Muscle of leg (tissue), 3 donors: ENCODE measurements at regions not wholly inside any gene's neighbourhood (a gene's known extent, or its start where the extent isn't known, plus 50 kb on each side); places are given as distances from the start of the nearest gene placed in this dataset.
A peak's percentile ranks its signal among the peaks of the same experiment; 100 is the strongest.

ENCODE experiments used
- DNase-seq: peaks from one replicate; pipeline ENCODE4 v3.0.0; 2013
- H3K27ac ChIP-seq: one replicate; pipeline ENCODE4 v1.5.1; 2013; ENCODE audit warnings: mild to moderate bottlenecking, low read length, control low read depth
- H3K27me3 ChIP-seq: one replicate; pipeline ENCODE4 v1.6.1; 2013; ENCODE audit warnings: low read length; ENCODE audit not compliant: control insufficient read depth, insufficient read depth
- H3K36me3 ChIP-seq: one replicate; pipeline ENCODE4 v1.6.1; 2013; ENCODE audit warnings: low read length; ENCODE audit not compliant: control insufficient read depth, insufficient read depth
- H3K4me1 ChIP-seq: one replicate; pipeline ENCODE4 v1.6.1; 2013; ENCODE audit warnings: low read length; ENCODE audit not compliant: control insufficient read depth, insufficient read depth
- H3K4me3 ChIP-seq: one replicate; pipeline ENCODE4 v1.5.1; 2013; ENCODE audit warnings: low read length, control low read depth
- H3K9me3 ChIP-seq: replicated peaks from 2 replicates; pipeline ENCODE4 v1.6.1; 2013; ENCODE audit warnings: low read depth, low read length; ENCODE audit not compliant: control insufficient read depth
- WGBS: methylation state at CpG from one replicate; pipeline ENCODE4 v1.1.5; 2013; ENCODE audit warnings: missing lambda C conversion rate; ENCODE audit not compliant: insufficient coverage; 5-methylcytosine and 5-hydroxymethylcytosine counted together

- no peaks in the 10 kb centered on the region for H3K4me1 ChIP-seq
- H3K27me3 ChIP-seq: no peaks in the 10 kb centered on the region
- DNase-seq: no peak
- no CpG with 5 or more reads among the region's 1 CpG for WGBS
- H3K27ac ChIP-seq: no peak overlapping the region
- H3K36me3 ChIP-seq: no peaks in the 10 kb centered on the region
- peaks cover 3% of the 10 kb centered on the region for H3K9me3 ChIP-seq
- H3K4me3 ChIP-seq: no peak overlapping the region
Measured at GRCh38 chr6:113258771-113259170, 598.4 kb upstream of the MARCKS start.

DNA sequence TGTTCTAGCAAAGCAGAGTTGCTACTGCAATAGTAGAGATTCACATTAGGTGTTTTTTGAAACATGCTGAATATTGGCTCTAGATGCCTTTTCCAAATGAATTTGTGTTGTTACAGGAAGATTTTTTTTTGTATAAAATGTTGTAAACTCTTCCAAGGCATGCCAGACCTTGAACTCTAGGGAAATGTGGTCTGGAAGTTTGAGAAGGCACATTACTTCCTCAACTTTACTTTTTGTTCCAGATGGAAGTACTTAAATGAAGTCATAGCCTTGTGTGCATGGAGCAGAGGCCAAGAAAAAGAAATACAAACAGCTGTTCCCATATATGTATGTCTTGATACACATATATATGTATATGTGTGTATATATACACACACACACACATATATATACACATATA is 585.7 kb upstream of the MARCKS start:
- H3K27ac ChIP-seq: peak overlapping the region; percentile 60
- no peaks in the 10 kb centered on the region for H3K27me3 ChIP-seq
- peak; percentile 99 for DNase-seq
- no peaks in the 10 kb centered on the region for H3K4me1 ChIP-seq
- no peak overlapping the region for H3K4me3 ChIP-seq
- peaks cover 32% of the 10 kb centered on the region for H3K9me3 ChIP-seq
- H3K36me3 ChIP-seq: no peaks in the 10 kb centered on the region

DNA sequence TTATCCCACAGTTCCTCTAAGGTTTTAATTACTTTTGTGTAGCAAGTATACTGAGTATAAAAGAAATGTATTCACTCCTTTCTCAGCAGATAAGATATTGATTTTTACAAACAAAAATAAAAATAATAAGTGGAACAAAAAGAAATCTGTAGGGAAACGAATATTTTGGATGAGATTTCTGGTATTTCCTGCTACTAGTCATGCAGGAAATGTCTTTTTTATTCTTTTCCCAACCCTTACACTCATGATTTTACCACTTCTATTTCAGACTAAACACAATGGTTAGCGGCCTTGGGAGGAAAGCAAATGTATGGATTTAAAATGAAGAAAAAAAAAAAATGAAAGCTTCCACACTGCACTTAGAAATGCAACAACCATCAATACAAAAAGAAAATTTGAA is 580.5 kb upstream of the MARCKS start:
- no CpG with 5 or more reads among the region's 2 CpGs for WGBS
- peak; percentile 62 for DNase-seq

GRCh38 chr6:113277111-113277510 is 580.0 kb upstream of the MARCKS start:
- Histone ChIP-seq H3K4me1 (no peaks in the 10 kb centered on the region), H3K36me3 (no peaks in the 10 kb centered on the region), H3K27ac (peak overlapping the region; percentile 9), H3K9me3 (no peaks in the 10 kb centered on the region), H3K4me3 (no peak overlapping the region), H3K27me3 (no peaks in the 10 kb centered on the region)
- DNase-seq: no peak
- no CpG with 5 or more reads among the region's 1 CpG for WGBS

More for the DNA sequence above, 580.5 kb upstream of the MARCKS start:
- Histone ChIP-seq H3K4me3 (no peak overlapping the region), H3K4me1 (no peaks in the 10 kb centered on the region), H3K36me3 (no peaks in the 10 kb centered on the region), H3K9me3 (no peaks in the 10 kb centered on the region), H3K27ac (no peak overlapping the region), H3K27me3 (no peaks in the 10 kb centered on the region)

DNA sequence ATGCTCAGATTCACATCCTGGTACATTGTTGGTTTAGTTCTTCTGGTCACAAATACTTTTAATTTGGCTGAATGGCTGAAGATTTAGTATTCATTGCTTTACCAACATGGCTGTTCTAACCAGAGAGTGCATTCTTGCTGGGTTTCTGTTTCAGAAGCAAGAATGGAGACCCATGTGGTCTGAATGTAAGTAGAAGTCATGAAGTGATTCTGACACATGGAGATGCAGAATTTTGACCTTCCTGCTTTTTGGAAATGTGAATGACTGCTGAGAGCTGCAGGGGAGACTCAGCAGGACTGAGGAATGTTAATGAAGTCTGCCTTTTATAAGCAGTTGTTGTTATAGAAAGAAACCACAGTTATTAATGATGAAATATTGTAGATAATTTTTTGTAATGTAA is 576.1 kb upstream of the MARCKS start:
- H3K4me1 ChIP-seq: no peaks in the 10 kb centered on the region
- no peak for DNase-seq
- H3K27ac ChIP-seq: no peak overlapping the region
- H3K27me3 ChIP-seq: no peaks in the 10 kb centered on the region
- H3K36me3 ChIP-seq: no peaks in the 10 kb centered on the region
- no peak overlapping the region for H3K4me3 ChIP-seq
- H3K9me3 ChIP-seq: peaks cover 2% of the 10 kb centered on the region

DNA sequence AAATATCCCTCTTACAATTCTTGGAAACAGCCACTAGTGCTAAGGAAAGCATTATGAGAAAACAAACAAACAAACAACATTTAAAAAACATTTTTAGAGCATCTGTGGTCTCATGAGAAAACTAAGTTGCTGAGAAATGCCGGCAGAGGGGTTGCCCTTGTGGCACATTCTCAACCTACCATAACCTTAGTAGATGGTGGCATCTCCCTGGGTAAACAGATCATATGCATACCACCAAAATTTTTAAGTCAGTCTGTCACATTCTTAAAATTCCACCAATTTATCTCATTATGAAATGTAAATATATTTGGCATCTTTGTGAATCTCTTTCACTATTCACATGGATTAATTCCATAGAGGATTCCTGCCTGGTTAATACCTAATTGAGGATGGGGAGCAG is 575.7 kb upstream of the MARCKS start:
- WGBS: no CpG with 5 or more reads among the region's 1 CpG
- no peak for DNase-seq
- no peaks in the 10 kb centered on the region for H3K27me3 ChIP-seq
- H3K9me3 ChIP-seq: peaks cover 3% of the 10 kb centered on the region
- no peak overlapping the region for H3K27ac ChIP-seq
- H3K4me3 ChIP-seq: no peak overlapping the region
- H3K4me1 ChIP-seq: no peaks in the 10 kb centered on the region
- no peaks in the 10 kb centered on the region for H3K36me3 ChIP-seq

DNA sequence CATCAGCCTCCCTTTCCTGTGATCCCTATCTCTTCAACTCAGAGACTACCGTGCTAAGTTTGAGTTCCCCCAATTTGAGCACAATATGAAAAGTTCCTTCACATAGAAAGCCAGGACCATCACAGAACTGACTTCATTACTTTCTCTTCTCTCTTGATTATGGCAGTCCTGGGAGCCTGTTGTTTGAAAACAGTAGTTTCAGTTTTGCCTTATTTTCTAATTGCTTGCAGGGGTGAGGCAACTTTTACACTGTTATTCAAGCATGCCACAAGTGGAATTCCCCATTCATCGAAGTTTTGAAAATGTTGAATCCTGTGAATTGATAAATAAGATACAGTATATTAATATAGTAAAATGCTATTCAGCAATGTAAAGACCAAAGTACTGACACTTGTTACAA is 569.7 kb upstream of the MARCKS start:
- Histone ChIP-seq H3K4me1 (no peaks in the 10 kb centered on the region), H3K9me3 (peaks cover 9% of the 10 kb centered on the region), H3K27me3 (no peaks in the 10 kb centered on the region), H3K36me3 (no peaks in the 10 kb centered on the region), H3K4me3 (no peak overlapping the region), H3K27ac (no peak overlapping the region)
- no peak for DNase-seq
- 100% methylated on average over 1 of the region's 2 CpGs for WGBS

- no peak for DNase-seq
- Histone ChIP-seq H3K36me3 (no peaks in the 10 kb centered on the region), H3K27ac (no peak overlapping the region), H3K27me3 (no peaks in the 10 kb centered on the region), H3K9me3 (peaks cover 9% of the 10 kb centered on the region), H3K4me3 (no peak overlapping the region), H3K4me1 (no peaks in the 10 kb centered on the region)
- no CpG with 5 or more reads among the region's 1 CpG for WGBS
Measured at GRCh38 chr6:113288409-113288808, 568.7 kb upstream of the MARCKS start.

- H3K27ac ChIP-seq: no peak overlapping the region
- H3K4me1 ChIP-seq: no peaks in the 10 kb centered on the region
- no peak overlapping the region for H3K4me3 ChIP-seq
- peaks cover 9% of the 10 kb centered on the region for H3K9me3 ChIP-seq
- H3K27me3 ChIP-seq: no peaks in the 10 kb centered on the region
- WGBS: no CpG with 5 or more reads among the region's 6 CpGs
- DNase-seq: no peak
- H3K36me3 ChIP-seq: no peaks in the 10 kb centered on the region
Measured at GRCh38 chr6:113289166-113289565, 568.0 kb upstream of the MARCKS start.

- no peak overlapping the region for H3K27ac ChIP-seq
- no CpG with 5 or more reads among the region's 1 CpG for WGBS
- no peak for DNase-seq
- no peaks in the 10 kb centered on the region for H3K4me1 ChIP-seq
- H3K36me3 ChIP-seq: no peaks in the 10 kb centered on the region
- peaks cover 8% of the 10 kb centered on the region for H3K9me3 ChIP-seq
- H3K27me3 ChIP-seq: no peaks in the 10 kb centered on the region
- H3K4me3 ChIP-seq: no peak overlapping the region
Measured at GRCh38 chr6:113290684-113291083, 566.5 kb upstream of the MARCKS start.

DNA sequence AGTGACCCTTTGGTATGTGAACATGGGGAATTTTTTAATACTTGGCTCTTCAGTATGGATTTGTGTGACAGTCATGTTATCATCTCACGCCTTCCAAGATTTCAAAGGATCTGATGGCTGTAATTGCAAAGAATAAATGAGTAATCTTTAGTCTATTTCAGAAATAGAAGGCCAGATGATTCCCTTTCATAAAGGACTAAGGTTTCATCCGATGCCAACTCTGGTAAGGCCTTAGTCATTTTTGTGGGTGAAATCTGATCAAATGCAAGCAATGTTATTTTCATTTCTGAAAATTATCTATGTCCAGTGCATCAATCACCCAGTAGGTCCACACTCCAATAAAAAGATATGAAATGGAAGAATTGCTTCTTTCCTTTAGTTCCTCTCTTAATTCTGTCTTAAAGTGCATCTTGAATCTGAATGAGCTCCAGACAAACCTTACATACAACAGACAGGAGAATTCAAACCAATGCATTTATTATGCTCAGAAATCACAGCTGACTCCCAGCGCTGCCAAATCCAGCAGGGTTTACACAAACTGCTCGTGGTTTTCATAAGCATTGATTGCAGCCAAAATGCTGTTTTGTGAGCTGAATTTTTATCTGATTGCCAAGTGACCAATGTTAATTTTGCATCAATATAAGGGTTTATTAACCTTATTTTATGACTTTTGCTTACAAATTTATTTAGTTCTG is 565.2 kb upstream of the MARCKS start:
- H3K36me3 ChIP-seq: no peaks in the 10 kb centered on the region
- peak; percentile 96 for DNase-seq
- H3K4me1 ChIP-seq: no peaks in the 10 kb centered on the region

More for the DNA sequence above, 565.2 kb upstream of the MARCKS start:
- H3K27me3 ChIP-seq: no peaks in the 10 kb centered on the region
- peak overlapping the region; percentile 87 for H3K27ac ChIP-seq
- no peak overlapping the region for H3K4me3 ChIP-seq
- H3K9me3 ChIP-seq: peaks cover 3% of the 10 kb centered on the region
- 0% methylated on average over 2 of the region's 4 CpGs for WGBS
